ENCODE measurements at regions not wholly inside any gene's neighbourhood (a gene's known extent, or its start where the extent isn't known, plus 50 kb on each side); places are given as distances from the start of the nearest gene placed in this dataset.

DNA sequence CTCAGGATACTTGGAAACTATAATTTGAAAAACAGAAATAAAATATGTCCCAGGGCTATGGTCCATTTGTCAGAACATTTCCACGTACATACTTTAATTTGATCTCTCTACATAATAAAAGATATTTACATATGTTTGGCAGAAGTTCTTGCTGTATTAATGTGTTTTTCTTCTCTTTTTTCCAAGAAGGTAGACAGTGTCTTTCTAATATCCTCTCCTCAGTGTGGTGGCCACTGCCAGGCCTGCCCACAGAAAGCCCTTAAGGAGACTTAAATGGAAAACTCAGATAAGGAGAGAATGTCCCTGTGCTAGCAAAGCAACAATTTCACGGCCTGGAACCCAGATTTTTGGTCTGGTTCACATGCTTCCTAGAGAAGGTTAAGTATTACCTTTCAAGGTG, 76.5 kb upstream of the ARHGEF26 start:
- TF ChIP-seq, protein P1, sequence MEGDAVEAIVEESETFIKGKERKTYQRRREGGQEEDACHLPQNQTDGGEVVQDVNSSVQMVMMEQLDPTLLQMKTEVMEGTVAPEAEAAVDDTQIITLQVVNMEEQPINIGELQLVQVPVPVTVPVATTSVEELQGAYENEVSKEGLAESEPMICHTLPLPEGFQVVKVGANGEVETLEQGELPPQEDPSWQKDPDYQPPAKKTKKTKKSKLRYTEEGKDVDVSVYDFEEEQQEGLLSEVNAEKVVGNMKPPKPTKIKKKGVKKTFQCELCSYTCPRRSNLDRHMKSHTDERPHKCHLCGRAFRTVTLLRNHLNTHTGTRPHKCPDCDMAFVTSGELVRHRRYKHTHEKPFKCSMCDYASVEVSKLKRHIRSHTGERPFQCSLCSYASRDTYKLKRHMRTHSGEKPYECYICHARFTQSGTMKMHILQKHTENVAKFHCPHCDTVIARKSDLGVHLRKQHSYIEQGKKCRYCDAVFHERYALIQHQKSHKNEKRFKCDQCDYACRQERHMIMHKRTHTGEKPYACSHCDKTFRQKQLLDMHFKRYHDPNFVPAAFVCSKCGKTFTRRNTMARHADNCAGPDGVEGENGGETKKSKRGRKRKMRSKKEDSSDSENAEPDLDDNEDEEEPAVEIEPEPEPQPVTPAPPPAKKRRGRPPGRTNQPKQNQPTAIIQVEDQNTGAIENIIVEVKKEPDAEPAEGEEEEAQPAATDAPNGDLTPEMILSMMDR (conservative IDR thresholded peaks at IDR 0.05; ENCODE audit: low read length), result no peak
- TF ChIP-seq EZH2phosphoT487 (IDR thresholded peaks at IDR 0.05; ENCODE audit: borderline replicate concordance, low read depth, low read length), result no peak
